ENCODE measurements at regions not wholly inside any gene's neighbourhood (a gene's known extent, or its start where the extent isn't known, plus 50 kb on each side); places are given as distances from the start of the nearest gene placed in this dataset.

- intact Hi-C loops (cut with DNase I; ENCODE audit: low total_unique reads), result no loop called here
- WGBS, 2 donors, result 14 to 20% methylated on average over 41 to 45 of the region's 47 CpGs
- DNase-seq (ENCODE audit: low spot score in 2 of 2), result peak in 1 of 2 donors; percentile 84
- H3K4me3 ChIP-seq (ENCODE audit: low read depth, poor library complexity, severe bottlenecking), result no peak overlapping the region
- TF ChIP-seq POLR2A (IDR thresholded peaks at IDR 0.05) (no peak), CTCF (IDR thresholded peaks at IDR 0.05) (no peak)
Observed at GRCh38 chr11:133787379-133788141, 57.8 kb downstream of the SPATA19 start.

- intact Hi-C loops (cut with DNase I; ENCODE audit: low total_unique reads), result no loop called here
- H3K4me3 ChIP-seq (ENCODE audit: low read depth, poor library complexity, severe bottlenecking), result no peak overlapping the region
- DNase-seq (ENCODE audit: low spot score in 2 of 2), result no peak
- 54 to 69% methylated on average over 10 of the region's 10 CpGs for WGBS, 2 donors
- no peak for TF ChIP-seq POLR2A (IDR thresholded peaks at IDR 0.05)
- no peak for TF ChIP-seq CTCF (IDR thresholded peaks at IDR 0.05)
Observed at GRCh38 chr11:133785795-133786340, 59.4 kb downstream of the SPATA19 start.

GRCh38 chr11:133784359-133784758, 61.0 kb downstream of the SPATA19 start:
- DNase-seq (ENCODE audit: low spot score in 2 of 2), result no peak
- H3K4me3 ChIP-seq (ENCODE audit: low read depth, poor library complexity, severe bottlenecking), result no peak overlapping the region
- TF ChIP-seq POLR2A (IDR thresholded peaks at IDR 0.05), result no peak
- intact Hi-C loops (cut with DNase I; ENCODE audit: low total_unique reads), result no loop called here
- 83% methylated on average over 6 of the region's 6 CpGs for WGBS, 2 donors

GRCh38 chr11:133782116-133782725, 63.1 kb downstream of the SPATA19 start:
- WGBS, 2 donors, result 90 to 94% methylated on average over 32 to 34 of the region's 37 CpGs
- no peak for TF ChIP-seq POLR2A (IDR thresholded peaks at IDR 0.05)
- TF ChIP-seq CTCF (IDR thresholded peaks at IDR 0.05), result no peak
- H3K4me3 ChIP-seq (ENCODE audit: low read depth, poor library complexity, severe bottlenecking), result no peak overlapping the region
- DNase-seq (ENCODE audit: low spot score in 2 of 2), result no peak
- intact Hi-C loops (cut with DNase I; ENCODE audit: low total_unique reads), result no loop called here

GRCh38 chr11:133778161-133778560, 67.2 kb downstream of the SPATA19 start:
- 47 to 57% methylated on average over 17 to 18 of the region's 18 CpGs for WGBS, 2 donors
- intact Hi-C loops (cut with DNase I; ENCODE audit: low total_unique reads), result no loop called here
- no peak for TF ChIP-seq CTCF (IDR thresholded peaks at IDR 0.05)
- TF ChIP-seq POLR2A (IDR thresholded peaks at IDR 0.05), result no peak
- DNase-seq (ENCODE audit: low spot score in 2 of 2), result no peak
- no peak overlapping the region for H3K4me3 ChIP-seq (ENCODE audit: low read depth, poor library complexity, severe bottlenecking)

- intact Hi-C loops (cut with DNase I; ENCODE audit: low total_unique reads), result no loop called here
- no peak for TF ChIP-seq CTCF (IDR thresholded peaks at IDR 0.05)
- no peak for TF ChIP-seq POLR2A (IDR thresholded peaks at IDR 0.05)
- H3K4me3 ChIP-seq (ENCODE audit: low read depth, poor library complexity, severe bottlenecking), result no peak overlapping the region
- DNase-seq (ENCODE audit: low spot score in 2 of 2), result no peak
- WGBS, 2 donors, result 79 to 80% methylated on average over 11 of the region's 11 CpGs
Observed at GRCh38 chr11:133776671-133777367, 68.5 kb downstream of the SPATA19 start.

All from lower leg skin (tissue), 4 donors.